ENCODE measurements at regions not wholly inside any gene's neighbourhood (a gene's known extent, or its start where the extent isn't known, plus 50 kb on each side); places are given as distances from the start of the nearest gene placed in this dataset.

DNA sequence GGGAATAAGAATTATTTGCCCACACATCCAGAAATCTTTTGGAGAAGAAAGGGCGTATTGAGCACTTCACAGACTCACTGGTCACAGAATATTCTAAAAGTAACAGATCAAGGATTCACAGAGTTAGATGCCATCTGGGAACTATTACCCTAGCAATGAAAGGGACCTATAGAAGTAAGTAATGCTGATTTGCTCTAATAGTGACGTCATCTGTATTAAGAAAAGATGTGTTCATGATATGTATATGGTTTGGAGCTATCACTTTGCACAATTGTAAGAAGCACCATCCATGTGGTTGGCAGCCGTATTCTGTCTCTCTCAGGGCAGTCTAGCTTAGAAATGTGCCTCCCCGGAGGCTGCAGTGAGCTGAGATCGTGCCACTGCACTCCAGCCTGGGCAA is 52.8 kb upstream of the SV2C start:
- H2AFZ ChIP-seq (ENCODE audit: low read length) = no peak overlapping the region
- no peak overlapping the region for H3K4me2 ChIP-seq (ENCODE audit: low read depth, low read length)
- TF ChIP-seq ATF7 (IDR thresholded peaks at IDR 0.05) = peak; percentile 99
- TF ChIP-seq ATF7 (CRISPR knock-in tag; IDR thresholded peaks at IDR 0.05) = no peak
- TF ChIP-seq, protein P1, sequence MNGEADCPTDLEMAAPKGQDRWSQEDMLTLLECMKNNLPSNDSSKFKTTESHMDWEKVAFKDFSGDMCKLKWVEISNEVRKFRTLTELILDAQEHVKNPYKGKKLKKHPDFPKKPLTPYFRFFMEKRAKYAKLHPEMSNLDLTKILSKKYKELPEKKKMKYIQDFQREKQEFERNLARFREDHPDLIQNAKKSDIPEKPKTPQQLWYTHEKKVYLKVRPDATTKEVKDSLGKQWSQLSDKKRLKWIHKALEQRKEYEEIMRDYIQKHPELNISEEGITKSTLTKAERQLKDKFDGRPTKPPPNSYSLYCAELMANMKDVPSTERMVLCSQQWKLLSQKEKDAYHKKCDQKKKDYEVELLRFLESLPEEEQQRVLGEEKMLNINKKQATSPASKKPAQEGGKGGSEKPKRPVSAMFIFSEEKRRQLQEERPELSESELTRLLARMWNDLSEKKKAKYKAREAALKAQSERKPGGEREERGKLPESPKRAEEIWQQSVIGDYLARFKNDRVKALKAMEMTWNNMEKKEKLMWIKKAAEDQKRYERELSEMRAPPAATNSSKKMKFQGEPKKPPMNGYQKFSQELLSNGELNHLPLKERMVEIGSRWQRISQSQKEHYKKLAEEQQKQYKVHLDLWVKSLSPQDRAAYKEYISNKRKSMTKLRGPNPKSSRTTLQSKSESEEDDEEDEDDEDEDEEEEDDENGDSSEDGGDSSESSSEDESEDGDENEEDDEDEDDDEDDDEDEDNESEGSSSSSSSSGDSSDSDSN (CRISPR knock-in tag; IDR thresholded peaks at IDR 0.05) = no peak
- TF ChIP-seq CREB1 (IDR thresholded peaks at IDR 0.05) = peak; percentile 94
- no peak for TF ChIP-seq CREB1 (CRISPR knock-in tag; IDR thresholded peaks at IDR 0.05)
- in situ Hi-C loops (cut with HindIII; ENCODE audit: extremely low pct_ligation_motif_present, low pct_unique_long_range_greater_than_20kb) (no loop called here), intact Hi-C loops (cut with micrococcal nuclease; ENCODE audit: unreplicated experiment) (no loop called here)
- no peaks in the 10 kb centered on the region for H3K9me3 ChIP-seq (ENCODE audit: low read length)
- 14% methylated on average over 5 of the region's 5 CpGs for WGBS (ENCODE audit: low lambda C conversion rate)
- no peaks in the 10 kb centered on the region for H3K4me1 ChIP-seq (ENCODE audit: insufficient read depth, low read length)
- no peaks in the 10 kb centered on the region for H3K36me3 ChIP-seq (replicated peaks in 1 of 2; ENCODE audit: control insufficient read depth in 1 of 2, insufficient read depth in 2 of 2, low read length in 2 of 2)
- H3K9ac ChIP-seq (ENCODE audit: insufficient read depth, low read depth, low read length) = no peak overlapping the region
- CTCF ChIA-PET (ENCODE audit: low intra/inter-chr PET ratio, low total read pairs) = no interaction called here
- H3K27ac ChIP-seq (ENCODE audit: extremely low read length, insufficient read depth, low read length) = no peak overlapping the region
- no peaks in the 10 kb centered on the region for H3K79me2 ChIP-seq (ENCODE audit: insufficient read depth, low read length)
- H3K4me3 ChIP-seq (replicated peaks in 1 of 3; ENCODE audit: insufficient read depth in 1 of 3, low read depth in 2 of 3, low read length in 3 of 3) = no peak overlapping the region
- ATAC-seq (no peak), DNase-seq (ENCODE audit: low spot score) (no peak), FAIRE-seq (no peak)
- H4K20me1 ChIP-seq (ENCODE audit: insufficient read depth, low read length) = no peaks in the 10 kb centered on the region
- no peaks in the 10 kb centered on the region; a peak in 1 of 5 replicates for H3K27me3 ChIP-seq (ENCODE audit: control insufficient read depth in 1 of 2, insufficient read depth in 2 of 2, low read length in 2 of 2)
- no TSS peak for BruUV-seq (replicated peaks)
- POLR2A ChIA-PET = no interaction called here

DNA sequence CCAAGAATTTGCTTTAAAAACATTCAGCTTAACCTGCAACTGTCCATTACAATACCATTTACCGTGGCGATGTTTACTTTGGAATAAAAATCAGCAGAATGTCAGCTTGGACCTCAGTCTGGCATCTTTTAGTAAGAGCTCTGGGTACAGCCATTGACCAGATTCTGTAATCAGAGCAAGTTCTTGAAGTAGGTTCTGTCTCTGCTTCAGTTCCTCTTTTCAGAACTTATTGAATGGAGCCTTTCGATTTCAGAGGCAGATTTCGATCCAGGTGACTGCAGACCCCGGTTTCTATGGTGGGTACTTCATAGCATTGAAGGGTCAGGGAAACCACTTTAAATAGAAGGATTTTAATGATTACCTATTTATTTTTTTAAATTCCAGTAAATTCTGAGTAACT is 53.4 kb upstream of the SV2C start:
- 29% methylated on average over 5 of the region's 5 CpGs for WGBS (ENCODE audit: low lambda C conversion rate)
- CTCF ChIA-PET (ENCODE audit: low intra/inter-chr PET ratio, low total read pairs) = no interaction called here
- POLR2A ChIA-PET = no interaction called here
- no peak for TF ChIP-seq RBAK (CRISPR knock-in tag; IDR thresholded peaks at IDR 0.05)
- no peak for TF ChIP-seq SRSF9 (IDR thresholded peaks at IDR 0.05; ENCODE audit: borderline replicate concordance, insufficient read depth, low read depth, low read length, poor library complexity, severe bottlenecking)
- TF ChIP-seq, protein P2, sequence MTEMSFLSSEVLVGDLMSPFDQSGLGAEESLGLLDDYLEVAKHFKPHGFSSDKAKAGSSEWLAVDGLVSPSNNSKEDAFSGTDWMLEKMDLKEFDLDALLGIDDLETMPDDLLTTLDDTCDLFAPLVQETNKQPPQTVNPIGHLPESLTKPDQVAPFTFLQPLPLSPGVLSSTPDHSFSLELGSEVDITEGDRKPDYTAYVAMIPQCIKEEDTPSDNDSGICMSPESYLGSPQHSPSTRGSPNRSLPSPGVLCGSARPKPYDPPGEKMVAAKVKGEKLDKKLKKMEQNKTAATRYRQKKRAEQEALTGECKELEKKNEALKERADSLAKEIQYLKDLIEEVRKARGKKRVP (CRISPR knock-in tag; IDR thresholded peaks at IDR 0.05) = no peak
- TF ChIP-seq, protein P3, sequence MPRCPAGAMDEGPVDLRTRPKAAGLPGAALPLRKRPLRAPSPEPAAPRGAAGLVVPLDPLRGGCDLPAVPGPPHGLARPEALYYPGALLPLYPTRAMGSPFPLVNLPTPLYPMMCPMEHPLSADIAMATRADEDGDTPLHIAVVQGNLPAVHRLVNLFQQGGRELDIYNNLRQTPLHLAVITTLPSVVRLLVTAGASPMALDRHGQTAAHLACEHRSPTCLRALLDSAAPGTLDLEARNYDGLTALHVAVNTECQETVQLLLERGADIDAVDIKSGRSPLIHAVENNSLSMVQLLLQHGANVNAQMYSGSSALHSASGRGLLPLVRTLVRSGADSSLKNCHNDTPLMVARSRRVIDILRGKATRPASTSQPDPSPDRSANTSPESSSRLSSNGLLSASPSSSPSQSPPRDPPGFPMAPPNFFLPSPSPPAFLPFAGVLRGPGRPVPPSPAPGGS (CRISPR knock-in tag; IDR thresholded peaks at IDR 0.05) = no peak
- TF ChIP-seq PAX8 (CRISPR knock-in tag; IDR thresholded peaks at IDR 0.05; ENCODE audit: borderline replicate concordance) = no peak
- no peak for TF ChIP-seq HDAC6 (IDR thresholded peaks at IDR 0.05; ENCODE audit: low read depth, low read length)
- TF ChIP-seq SP140L (CRISPR knock-in tag; IDR thresholded peaks at IDR 0.05; ENCODE audit: borderline replicate concordance) = no peak
- TF ChIP-seq, protein P4, sequence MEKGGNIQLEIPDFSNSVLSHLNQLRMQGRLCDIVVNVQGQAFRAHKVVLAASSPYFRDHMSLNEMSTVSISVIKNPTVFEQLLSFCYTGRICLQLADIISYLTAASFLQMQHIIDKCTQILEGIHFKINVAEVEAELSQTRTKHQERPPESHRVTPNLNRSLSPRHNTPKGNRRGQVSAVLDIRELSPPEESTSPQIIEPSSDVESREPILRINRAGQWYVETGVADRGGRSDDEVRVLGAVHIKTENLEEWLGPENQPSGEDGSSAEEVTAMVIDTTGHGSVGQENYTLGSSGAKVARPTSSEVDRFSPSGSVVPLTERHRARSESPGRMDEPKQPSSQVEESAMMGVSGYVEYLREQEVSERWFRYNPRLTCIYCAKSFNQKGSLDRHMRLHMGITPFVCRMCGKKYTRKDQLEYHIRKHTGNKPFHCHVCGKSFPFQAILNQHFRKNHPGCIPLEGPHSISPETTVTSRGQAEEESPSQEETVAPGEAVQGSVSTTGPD (CRISPR knock-in tag; IDR thresholded peaks at IDR 0.05) = no peak
- no peak for TF ChIP-seq CBFB (CRISPR knock-in tag; IDR thresholded peaks at IDR 0.05)

More for the DNA sequence above, 53.4 kb upstream of the SV2C start:
- Histone ChIP-seq H3K79me2 (ENCODE audit: insufficient read depth, low read length) (no peaks in the 10 kb centered on the region), H3K36me3 (replicated peaks in 1 of 2; ENCODE audit: control insufficient read depth in 1 of 2, insufficient read depth in 2 of 2, low read length in 2 of 2) (no peaks in the 10 kb centered on the region), H3K4me1 (ENCODE audit: insufficient read depth, low read length) (no peaks in the 10 kb centered on the region), H2AFZ (ENCODE audit: low read length) (no peak overlapping the region), H3K27me3 (ENCODE audit: control insufficient read depth in 1 of 2, insufficient read depth in 2 of 2, low read length in 2 of 2) (no peaks in the 10 kb centered on the region; a peak in 1 of 5 replicates), H3K9ac (ENCODE audit: insufficient read depth, low read depth, low read length) (no peak overlapping the region), H3K4me3 (replicated peaks in 1 of 3; ENCODE audit: insufficient read depth in 1 of 3, low read depth in 2 of 3, low read length in 3 of 3) (no peak overlapping the region), H3K4me2 (ENCODE audit: low read depth, low read length) (no peak overlapping the region), H3K9me3 (ENCODE audit: low read length) (no peaks in the 10 kb centered on the region), H3K27ac (ENCODE audit: extremely low read length, insufficient read depth, low read length) (no peak overlapping the region), H4K20me1 (ENCODE audit: insufficient read depth, low read length) (no peaks in the 10 kb centered on the region)
- no peak for FAIRE-seq
- no TSS peak for BruUV-seq (replicated peaks)
- intact Hi-C loops (cut with micrococcal nuclease; ENCODE audit: unreplicated experiment) = no loop called here
- no peak for DNase-seq (ENCODE audit: low spot score)
- no peak for ATAC-seq
- in situ Hi-C loops (cut with HindIII; ENCODE audit: extremely low pct_ligation_motif_present, low pct_unique_long_range_greater_than_20kb) = no loop called here

All from HepG2 (cell line).